H1 (cell line): ENCODE measurements at regions not wholly inside any gene's neighbourhood (a gene's known extent, or its start where the extent isn't known, plus 50 kb on each side); places are given as distances from the start of the nearest gene placed in this dataset.

Experiments used
- CTCF ChIA-PET: fragments of 300-600 bp; sonication (Branson Sonifier 250); formaldehyde crosslinking; loops from one replicate; lab custom pipeline; 2021; ENCODE audit not compliant: partially characterized antibody; lab: Charles Lee
- POLR2A ChIA-PET: fragments of 300-600 bp; sonication (Branson Sonifier 250); formaldehyde crosslinking; loops from one replicate; lab custom pipeline; 2021; ENCODE audit warnings: inconsistent platforms; ENCODE audit not compliant: partially characterized antibody; lab: Charles Lee
- DNase-seq, 2 experiments: peaks; one replicate each; pipeline versions ENCODE4 v3.0.0 to v3.0.0-alpha.2; 2010 to 2022; ENCODE audit warnings: low spot score in 2 of 2, low read depth in 1 of 2, mixed read lengths in 1 of 2
- FAIRE-seq: peaks from 2 replicates; lab custom pipeline; 2011; peaks lifted over from hg19 to GRCh38; lab: Jason Lieb, UNC
- H2AFZ ChIP-seq: 2 replicates; pipeline ENCODE4 v1.8.1; 2012; ENCODE audit warnings: low read length, inconsistent platforms
- H2AK5ac ChIP-seq: 2 replicates; pipeline ENCODE4 v1.6.1; 2013; ENCODE audit warnings: low read depth, low read length
- H2BK120ac ChIP-seq: replicated peaks from 2 replicates; pipeline ENCODE3; 2013; ENCODE audit warnings: low read depth, low read length, inconsistent platforms
- H2BK12ac ChIP-seq: 2 replicates; pipeline ENCODE4 v1.6.1; 2013; ENCODE audit warnings: low read depth, low read length
- H2BK15ac ChIP-seq: 2 replicates; pipeline ENCODE4 v1.6.1; 2013; ENCODE audit warnings: low read length
- H2BK20ac ChIP-seq: 2 replicates; pipeline ENCODE4 v1.6.1; 2013; ENCODE audit warnings: low read length
- H2BK5ac ChIP-seq: 2 replicates; pipeline ENCODE4 v1.6.1; 2013; ENCODE audit warnings: low read depth, low read length
- H3K14ac ChIP-seq: 2 replicates; pipeline ENCODE4 v1.6.1; 2013; ENCODE audit warnings: inconsistent platforms; ENCODE audit not compliant: insufficient read length
- H3K18ac ChIP-seq: 2 replicates; pipeline ENCODE4 v1.6.1; 2013; ENCODE audit warnings: low read length; ENCODE audit errors: extremely low read depth
- H3K23ac ChIP-seq: 2 replicates; pipeline ENCODE4 v1.6.1; 2013; ENCODE audit warnings: inconsistent platforms; ENCODE audit not compliant: insufficient read length
- H3K23me2 ChIP-seq: 2 replicates; pipeline ENCODE4 v1.6.1; 2013; ENCODE audit warnings: low read depth, low read length
- H3K27ac ChIP-seq: 2 replicates; pipeline ENCODE4 v1.6.1; 2011; ENCODE audit warnings: low read depth, low read length, inconsistent platforms
- H3K27me3 ChIP-seq, 4 experiments: replicated peaks in 1 of 4; 1 replicate in 1 of 4; 2 replicates in 3 of 4; pipeline versions ENCODE4 v1.6.1 to v1.8.1; 2011 to 2013; ENCODE audit warnings: low read length in 3 of 4, mild to moderate bottlenecking in 3 of 4, inconsistent platforms in 2 of 4, mixed read lengths in 2 of 4, moderate library complexity in 1 of 4; ENCODE audit not compliant: control insufficient read depth in 3 of 4, insufficient read depth in 3 of 4; ENCODE audit errors: extremely low read depth in 1 of 4
- H3K36me3 ChIP-seq, 4 experiments: 2 replicates each; pipeline versions ENCODE4 v1.6.1 to v1.8.1; 2011 to 2013; ENCODE audit warnings: mild to moderate bottlenecking in 4 of 4, low read length in 3 of 4, moderate library complexity in 2 of 4, control low read depth in 1 of 4, inconsistent platforms in 1 of 4; ENCODE audit not compliant: insufficient read depth in 4 of 4, control insufficient read depth in 2 of 4
- H3K4ac ChIP-seq: replicated peaks from 2 replicates; pipeline ENCODE3; 2013; ENCODE audit warnings: low read length, low read depth, mixed read lengths, inconsistent platforms; ENCODE audit not compliant: insufficient read length
- H3K4me1 ChIP-seq, 4 experiments: replicated peaks in 1 of 4; 1 replicate in 1 of 4; 2 replicates in 3 of 4; pipeline versions ENCODE4 v1.6.1 to v1.8.1; 2011 to 2013; ENCODE audit warnings: low read length in 3 of 4, inconsistent platforms in 2 of 4, mixed read lengths in 1 of 4; ENCODE audit not compliant: insufficient read depth in 4 of 4, control insufficient read depth in 3 of 4
- H3K4me2 ChIP-seq, 2 experiments: 2 replicates each; pipeline versions ENCODE4 v1.6.1 to v1.8.1; 2011 to 2013; ENCODE audit warnings: low read depth in 2 of 2, low read length in 2 of 2, control low read depth in 1 of 2, inconsistent platforms in 1 of 2, mild to moderate bottlenecking in 1 of 2; ENCODE audit not compliant: insufficient read depth in 1 of 2
- H3K4me3 ChIP-seq, 4 experiments: fragments of 200-600, 300-600 bp in 1 of 4; sonication (generic), shearing (Covaris generic), sonication (Bioruptor Twin) in 1 of 4; 2 replicates each; pipeline versions ENCODE4 v1.5.1 to v1.8.1; 2011 to 2016; ENCODE audit warnings: low read length in 4 of 4, low read depth in 3 of 4, control low read depth in 2 of 4, inconsistent platforms in 2 of 4, mild to moderate bottlenecking in 2 of 4, mixed read lengths in 1 of 4, moderate library complexity in 1 of 4; ENCODE audit not compliant: insufficient read depth in 2 of 4; ENCODE audit errors: extremely low read depth in 1 of 4
- H3K56ac ChIP-seq: replicated peaks from 2 replicates; pipeline ENCODE3; 2013; ENCODE audit warnings: low read depth, mild to moderate bottlenecking, mixed read lengths, low read length, inconsistent platforms; ENCODE audit not compliant: insufficient read length
- H3K79me1 ChIP-seq: 2 replicates; pipeline ENCODE4 v1.6.1; 2013; ENCODE audit warnings: low read depth, low read length, control low read depth
- H3K79me2 ChIP-seq, 2 experiments: 2 replicates each; pipeline versions ENCODE4 v1.6.1 to v1.8.1; 2012 to 2013; ENCODE audit warnings: low read length in 2 of 2, mild to moderate bottlenecking in 2 of 2, inconsistent platforms in 1 of 2; ENCODE audit not compliant: insufficient read depth in 2 of 2, control insufficient read depth in 1 of 2
- H3K9ac ChIP-seq, 4 experiments: replicated peaks in 1 of 4; 1 replicate in 1 of 4; 2 replicates in 3 of 4; pipeline versions ENCODE4 v1.6.1 to v1.8.1; 2011 to 2013; ENCODE audit warnings: low read depth in 3 of 4, low read length in 3 of 4, control low read depth in 2 of 4, mild to moderate bottlenecking in 2 of 4, moderate library complexity in 2 of 4, inconsistent platforms in 1 of 4; ENCODE audit errors: extremely low read depth in 1 of 4
- H3K9me3 ChIP-seq, 2 experiments: 2 replicates each; pipeline versions ENCODE4 v1.6.1 to v1.8.1; 2012 to 2013; ENCODE audit warnings: mild to moderate bottlenecking in 2 of 2, moderate library complexity in 2 of 2, control low read depth in 1 of 2, inconsistent platforms in 1 of 2, low read depth in 1 of 2, low read length in 1 of 2, mixed read lengths in 1 of 2; ENCODE audit not compliant: insufficient read depth in 2 of 2
- H4K20me1 ChIP-seq, 2 experiments: replicated peaks in 1 of 2; 2 replicates each; pipeline versions ENCODE3 to v1.8.1; 2011 to 2013; ENCODE audit warnings: inconsistent platforms in 2 of 2, low read length in 2 of 2, mild to moderate bottlenecking in 1 of 2; ENCODE audit not compliant: insufficient read depth in 2 of 2, control insufficient read depth in 1 of 2
- H4K5ac ChIP-seq: 2 replicates; pipeline ENCODE4 v1.6.1; 2013; ENCODE audit warnings: low read length, low read depth, mixed read lengths, inconsistent platforms; ENCODE audit not compliant: insufficient read length
- H4K8ac ChIP-seq: 2 replicates; pipeline ENCODE4 v1.8.0; 2013; ENCODE audit warnings: mild to moderate bottlenecking, moderate library complexity, low read length, inconsistent platforms; ENCODE audit not compliant: insufficient read depth; ENCODE audit errors: extremely low read depth
- H4K91ac ChIP-seq: replicated peaks from 2 replicates; pipeline ENCODE3; 2013; ENCODE audit warnings: low read length, mixed read lengths, inconsistent platforms; ENCODE audit not compliant: insufficient read length
- ASH2L ChIP-seq: fragments of 200-600, 300-600 bp; sonication (generic); IDR thresholded peaks from one replicate; pipeline ENCODE4 v1.7.1; 2017; ENCODE audit warnings: low read length
- CBX8 ChIP-seq: fragments of 300-800, 300-1000 bp; sonication (generic); IDR thresholded peaks from 2 replicates; pipeline ENCODE4 v1.7.1; 2016; ENCODE audit warnings: low read depth, low read length, borderline replicate concordance
- CHD2 ChIP-seq: IDR thresholded peaks from 2 replicates; pipeline ENCODE4 v1.6.1; 2012; ENCODE audit warnings: low read length, improper control_type of control experiment
- EP300 ChIP-seq, 2 experiments: IDR thresholded peaks; 1 replicate in 1 of 2; 2 replicates in 1 of 2; pipeline ENCODE4 v1.6.1; 2011 to 2012; ENCODE audit warnings: low read depth in 2 of 2, low read length in 2 of 2, mild to moderate bottlenecking in 2 of 2, borderline replicate concordance in 1 of 2, inconsistent platforms in 1 of 2, moderate library complexity in 1 of 2
- HDAC2 ChIP-seq, 2 experiments: fragments of 300-600 bp in 1 of 2; sonication (generic) in 1 of 2; IDR thresholded peaks; 2 replicates each; pipeline ENCODE4 v1.6.1; 2011 to 2012; ENCODE audit warnings: low read depth in 2 of 2, low read length in 2 of 2, mild to moderate bottlenecking in 2 of 2, moderate library complexity in 2 of 2, borderline replicate concordance in 1 of 2, inconsistent platforms in 1 of 2
- KDM1A ChIP-seq: fragments of 200-600, 300-600 bp; sonication (generic); IDR thresholded peaks from 2 replicates; pipeline ENCODE4 v1.7.1; 2016; ENCODE audit warnings: mild to moderate bottlenecking, low read length, borderline replicate concordance
- POLR2A ChIP-seq, 2 experiments: IDR thresholded peaks; 1 replicate in 1 of 2; 2 replicates in 1 of 2; pipeline ENCODE4 v1.6.1; 2011; ENCODE audit warnings: low read depth in 2 of 2, low read length in 2 of 2, mild to moderate bottlenecking in 2 of 2; ENCODE audit errors: control extremely low read depth in 1 of 2
- POLR2AphosphoS5 ChIP-seq: IDR thresholded peaks from 2 replicates; pipeline ENCODE4 v1.6.1; 2011; ENCODE audit warnings: low read depth, low read length
- POU5F1 ChIP-seq: IDR thresholded peaks from 2 replicates; pipeline ENCODE4 v1.6.1; 2011; ENCODE audit warnings: low read depth, mild to moderate bottlenecking, low read length, moderate library complexity
- RFX5 ChIP-seq: IDR thresholded peaks from 2 replicates; pipeline ENCODE4 v1.6.1; 2011; ENCODE audit warnings: low read depth, low read length, improper control_type of control experiment, borderline replicate concordance
- RXRA ChIP-seq: IDR thresholded peaks from 2 replicates; pipeline ENCODE4 v1.6.1; 2011; ENCODE audit warnings: low read depth, mild to moderate bottlenecking, low read length, moderate library complexity; ENCODE audit not compliant: insufficient read depth
- SIN3A ChIP-seq, 2 experiments: IDR thresholded peaks in 1 of 2; conservative IDR thresholded peaks in 1 of 2; 2 replicates each; pipeline ENCODE4 v1.6.1; 2011 to 2012; ENCODE audit warnings: low read length in 2 of 2, improper control_type of control experiment in 1 of 2, low read depth in 1 of 2, mild to moderate bottlenecking in 1 of 2
- TAF7 ChIP-seq: optimal IDR thresholded peaks from 2 replicates; pipeline ENCODE3; 2011; ENCODE audit warnings: low read depth, mild to moderate bottlenecking, inconsistent platforms, low read length, moderate library complexity, borderline replicate concordance
- USF2 ChIP-seq: IDR thresholded peaks from 2 replicates; pipeline ENCODE4 v1.6.1; 2011; ENCODE audit warnings: low read length, improper control_type of control experiment
- WGBS, 2 experiments: shearing (Covaris generic) in 1 of 2; methylation state at CpG; one replicate each; pipeline versions ENCODE4 v1.1.6 to v1.1.7; 2013 to 2015; ENCODE audit warnings: low lambda C conversion rate in 2 of 2, mixed read lengths in 2 of 2, inconsistent platforms in 1 of 2, low coverage in 1 of 2, missing lambda C conversion rate in 1 of 2; ENCODE audit not compliant: insufficient replicate concordance in 2 of 2, insufficient coverage in 1 of 2, insufficient read length in 1 of 2; ENCODE audit errors: extremely low coverage in 1 of 2, missing lambda C conversion rate in 1 of 2; 5-methylcytosine and 5-hydroxymethylcytosine counted together

GRCh38 chr10:2828741-2829140 is 238.6 kb upstream of the PFKP start:
- Histone ChIP-seq H3K23ac (no peak overlapping the region), H3K18ac (no peak overlapping the region), H3K4me1 (no peaks in the 10 kb centered on the region), H3K36me3 (no peaks in the 10 kb centered on the region), H2AFZ (no peak overlapping the region), H3K4me2 (no peak overlapping the region), H3K9me3 (no peaks in the 10 kb centered on the region), H3K9ac (no peak overlapping the region), H2BK12ac (no peak overlapping the region), H3K27ac (no peak overlapping the region), H3K79me1 (no peaks in the 10 kb centered on the region), H4K8ac (no peak overlapping the region), H3K4ac (no peak overlapping the region), H2BK20ac (no peak overlapping the region), H3K4me3 (no peak overlapping the region), H2BK15ac (no peak overlapping the region), H2AK5ac (no peak overlapping the region), H2BK120ac (no peak overlapping the region), H3K23me2 (no peaks in the 10 kb centered on the region), H3K27me3 (no peaks in the 10 kb centered on the region), H4K20me1 (no peaks in the 10 kb centered on the region), H3K14ac (no peak overlapping the region), H4K5ac (no peak overlapping the region), H4K91ac (no peak overlapping the region), H3K79me2 (no peaks in the 10 kb centered on the region), H3K56ac (no peak overlapping the region), H2BK5ac (no peak overlapping the region)
- POLR2A ChIA-PET: no interaction called here
- 94% methylated on average over 14 of the region's 14 CpGs; no CpG with 5 or more reads in 1 of the 2 experiments for WGBS, 2 experiments
- CTCF ChIA-PET: interaction anchor here (0.6 to 1.2 kb wide), 2 partner anchors 97 to 1338 kb away, joined by 3 read pairs; no protein-coding TSS in a partner anchor
- FAIRE-seq: no peak
- no peak for DNase-seq
- TF ChIP-seq POLR2A (IDR thresholded peaks at IDR 0.05; ENCODE audit: control extremely low read depth in 1 of 2, low read depth in 2 of 2, low read length in 2 of 2) (no peak), POLR2AphosphoS5 (no peak), ASH2L (no peak), SIN3A (conservative IDR thresholded peaks at IDR 0.05 in 1 of 2, IDR thresholded peaks at IDR 0.05 in 1 of 2; ENCODE audit: low read depth in 1 of 2, low read length in 2 of 2) (no peak), USF2 (no peak), EP300 (IDR thresholded peaks at IDR 0.05; ENCODE audit: borderline replicate concordance in 1 of 2, low read depth in 2 of 2, low read length in 2 of 2) (no peak), HDAC2 (IDR thresholded peaks at IDR 0.05; ENCODE audit: borderline replicate concordance in 1 of 2, low read depth in 2 of 2, low read length in 2 of 2) (no peak), POU5F1 (no peak), CBX8 (no peak), RFX5 (no peak), RXRA (no peak), CHD2 (no peak), KDM1A (no peak), TAF7 (no peak)
